ENCODE measurements at regions not wholly inside any gene's neighbourhood (a gene's known extent, or its start where the extent isn't known, plus 50 kb on each side); places are given as distances from the start of the nearest gene placed in this dataset.

- Histone ChIP-seq H3K4me1 (ENCODE audit: control insufficient read depth in 4 of 4, insufficient read depth in 4 of 4, low read length in 3 of 4) (no peaks in the 10 kb centered on the region), H3K4me3 (ENCODE audit: low read depth in 1 of 3, low read length in 3 of 3) (no peak overlapping the region), H3K9me3 (ENCODE audit: control insufficient read depth in 4 of 4, low read length in 3 of 4) (no peaks in the 10 kb centered on the region), H3K36me3 (ENCODE audit: control insufficient read depth in 4 of 4, insufficient read depth in 3 of 4, low read depth in 1 of 4, low read length in 3 of 4) (no peaks in the 10 kb centered on the region), H3K27me3 (ENCODE audit: control insufficient read depth in 4 of 4, insufficient read depth in 4 of 4, low read length in 3 of 4) (peaks cover 0 to 4% (median 0%) of the 10 kb centered on the region in 4 donors), H3K27ac (ENCODE audit: low read depth in 1 of 2, low read length in 2 of 2) (no peak overlapping the region), H3K9ac (ENCODE audit: low read depth in 1 of 2, low read length in 2 of 2) (no peak overlapping the region)
- WGBS = 89% methylated on average over 1 of the region's 1 CpG
- no peak for DNase-seq (ENCODE audit: low spot score)
- TF ChIP-seq RAD21 (IDR thresholded peaks at IDR 0.05) (peak; percentile 20 to 27), REST (IDR thresholded peaks at IDR 0.05) (no peak)
Measured at GRCh38 chr13:90365130-90365529, 982.4 kb upstream of the MIR17HG start.

- Histone ChIP-seq H3K27me3 (ENCODE audit: control insufficient read depth in 4 of 4, insufficient read depth in 4 of 4, low read length in 3 of 4) (no peaks in the 10 kb centered on the region), H3K36me3 (ENCODE audit: control insufficient read depth in 4 of 4, insufficient read depth in 3 of 4, low read depth in 1 of 4, low read length in 3 of 4) (no peaks in the 10 kb centered on the region), H3K4me3 (ENCODE audit: low read depth in 1 of 3, low read length in 3 of 3) (no peak overlapping the region), H3K9me3 (ENCODE audit: control insufficient read depth in 4 of 4, low read length in 3 of 4) (no peaks in the 10 kb centered on the region), H3K4me1 (ENCODE audit: control insufficient read depth in 4 of 4, insufficient read depth in 4 of 4, low read length in 3 of 4) (no peaks in the 10 kb centered on the region), H3K9ac (ENCODE audit: low read depth in 1 of 2, low read length in 2 of 2) (no peak overlapping the region), H3K27ac (ENCODE audit: low read depth in 1 of 2, low read length in 2 of 2) (no peak overlapping the region)
- no peak for TF ChIP-seq MAX (IDR thresholded peaks at IDR 0.05)
- TF ChIP-seq TAF1 (conservative IDR thresholded peaks at IDR 0.05) = no peak
- no peak for TF ChIP-seq RAD21 (IDR thresholded peaks at IDR 0.05)
- no peak for TF ChIP-seq SP1 (IDR thresholded peaks at IDR 0.05)
- no peak for TF ChIP-seq YY1 (IDR thresholded peaks at IDR 0.05)
- no peak for TF ChIP-seq FOXA1 (IDR thresholded peaks at IDR 0.05)
- TF ChIP-seq RXRA (IDR thresholded peaks at IDR 0.05) = no peak
- DNase-seq (ENCODE audit: low spot score) = no peak
Measured at GRCh38 chr13:90374168-90374567, 973.3 kb upstream of the MIR17HG start.

GRCh38 chr13:90375851-90376250 is 971.6 kb upstream of the MIR17HG start:
- no peaks in the 10 kb centered on the region for H3K27me3 ChIP-seq (ENCODE audit: control insufficient read depth in 4 of 4, insufficient read depth in 4 of 4, low read length in 3 of 4)
- no peak overlapping the region for H3K27ac ChIP-seq (ENCODE audit: low read depth in 1 of 2, low read length in 2 of 2)
- no peaks in the 10 kb centered on the region for H3K36me3 ChIP-seq (ENCODE audit: control insufficient read depth in 4 of 4, insufficient read depth in 3 of 4, low read depth in 1 of 4, low read length in 3 of 4)
- H3K4me3 ChIP-seq (ENCODE audit: low read depth in 1 of 3, low read length in 3 of 3) = no peak overlapping the region
- 78% methylated on average over 4 of the region's 4 CpGs for WGBS
- no peak for DNase-seq (ENCODE audit: low spot score)
- H3K4me1 ChIP-seq (ENCODE audit: control insufficient read depth in 4 of 4, insufficient read depth in 4 of 4, low read length in 3 of 4) = no peaks in the 10 kb centered on the region
- H3K9me3 ChIP-seq (ENCODE audit: control insufficient read depth in 4 of 4, low read length in 3 of 4) = no peaks in the 10 kb centered on the region
- no peak overlapping the region for H3K9ac ChIP-seq (ENCODE audit: low read depth in 1 of 2, low read length in 2 of 2)
- TF ChIP-seq CTCF (IDR thresholded peaks at IDR 0.05; ENCODE audit: low read depth, low read length, missing input control) (no peak), RXRA (IDR thresholded peaks at IDR 0.05) (no peak), ATF3 (IDR thresholded peaks at IDR 0.05) (no peak), RAD21 (IDR thresholded peaks at IDR 0.05) (no peak), EGR1 (IDR thresholded peaks at IDR 0.05; ENCODE audit: low read depth in 2 of 2) (no peak), HNF4A (conservative IDR thresholded peaks at IDR 0.05) (no peak), MAX (IDR thresholded peaks at IDR 0.05) (no peak), NR2F2 (IDR thresholded peaks at IDR 0.05) (no peak), JUND (IDR thresholded peaks at IDR 0.05) (no peak), FOXA1 (IDR thresholded peaks at IDR 0.05) (no peak), ZBTB33 (IDR thresholded peaks at IDR 0.05) (no peak), SP1 (IDR thresholded peaks at IDR 0.05) (no peak), YY1 (IDR thresholded peaks at IDR 0.05) (no peak), GABPA (IDR thresholded peaks at IDR 0.05 in 1 of 2, conservative IDR thresholded peaks at IDR 0.05 in 1 of 2) (no peak), FOXA2 (IDR thresholded peaks at IDR 0.05) (no peak), TAF1 (conservative IDR thresholded peaks at IDR 0.05) (no peak)

Measured in liver (tissue), 8 donors.